ENCODE measurements at regions not wholly inside any gene's neighbourhood (a gene's known extent, or its start where the extent isn't known, plus 50 kb on each side); places are given as distances from the start of the nearest gene placed in this dataset.

DNA sequence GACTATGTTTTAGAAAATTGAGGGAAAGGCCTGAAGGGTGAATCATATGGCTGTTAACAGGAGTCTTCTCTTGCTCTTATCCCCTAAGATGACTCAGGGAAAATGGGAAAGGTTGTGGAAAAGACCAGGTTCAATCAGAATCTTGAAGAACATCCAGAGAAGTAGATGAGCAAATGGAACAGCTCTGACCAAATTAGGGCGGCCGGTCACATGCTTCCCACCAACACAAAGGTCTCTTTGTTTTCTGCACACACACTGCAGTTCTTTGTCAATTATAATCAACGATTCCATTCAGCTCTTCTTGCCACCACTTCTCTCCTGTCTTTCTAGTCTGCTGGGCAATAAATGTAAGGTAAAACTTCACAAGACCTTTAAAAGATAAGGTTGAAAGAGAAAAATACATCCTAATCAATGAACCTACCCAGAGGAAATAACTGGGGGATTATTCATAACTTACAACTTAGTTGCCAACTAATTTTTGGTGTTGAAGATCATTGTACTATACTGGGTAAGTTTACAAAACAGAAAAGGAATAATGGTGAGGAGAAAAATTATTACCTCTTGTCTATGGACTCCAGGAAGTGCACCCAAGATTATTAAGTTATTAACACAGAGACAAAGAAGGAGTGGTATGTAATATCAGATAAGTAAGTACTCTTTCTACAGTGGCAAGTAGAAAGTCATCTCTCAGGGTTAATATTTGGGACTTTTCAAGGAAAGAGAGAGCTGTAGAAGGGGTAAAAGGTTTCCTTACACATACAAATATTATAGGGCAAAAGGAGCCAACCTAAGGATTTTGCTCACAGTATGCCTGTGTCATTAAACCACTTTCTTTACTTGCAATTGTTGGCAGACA, 441.9 kb upstream of the PIK3R1 start:
- ChIA-PET CTCF (no interaction called here), POLR2A (no interaction called here)
- Histone ChIP-seq H3K4me3 (no peak overlapping the region), H3K9me3 (no peaks in the 10 kb centered on the region), H3K27ac (no peak overlapping the region), H3K4me1 (no peaks in the 10 kb centered on the region), H3K4me2 (no peak overlapping the region)
- DNase-seq (ENCODE audit: low read depth in 1 of 2, low spot score in 1 of 2): no peak
- 55% methylated on average over 3 of the region's 3 CpGs for WGBS (ENCODE audit: missing lambda C conversion rate)
- TF ChIP-seq JUNB (IDR thresholded peaks at IDR 0.05) (no peak), MAZ (IDR thresholded peaks at IDR 0.05; ENCODE audit: borderline replicate concordance, low read depth, low read length) (no peak), NFE2L2 (conservative IDR thresholded peaks at IDR 0.05; ENCODE audit: low read length) (no peak)
- no peak for ATAC-seq
- FAIRE-seq: no peak

DNA sequence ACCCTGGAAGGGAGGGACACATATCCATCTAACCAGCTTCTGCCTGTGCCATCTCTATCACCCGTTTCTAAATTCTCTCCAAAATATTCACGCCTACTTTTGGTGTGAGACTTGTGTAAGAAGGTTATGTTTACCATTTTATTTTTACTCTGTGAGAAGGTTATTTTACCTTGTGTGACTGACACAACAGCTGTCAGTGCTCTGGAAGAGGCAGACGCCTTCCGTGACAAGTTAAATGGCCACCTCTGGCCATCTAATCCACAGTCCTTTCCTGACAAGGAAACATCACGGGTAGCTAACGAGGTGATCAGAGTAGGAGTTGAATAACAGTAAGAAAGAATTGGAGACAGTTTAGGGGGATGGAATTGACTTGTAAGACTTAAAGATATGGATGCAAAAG, 443.8 kb upstream of the PIK3R1 start:
- DNase-seq (ENCODE audit: low read depth in 1 of 2, low spot score in 1 of 2) (no peak), FAIRE-seq (no peak), ATAC-seq (no peak)
- ChIA-PET POLR2A (no interaction called here), CTCF (no interaction called here)
- no peak overlapping the region for H3K4me3 ChIP-seq
- WGBS (ENCODE audit: missing lambda C conversion rate): 31% methylated on average over 6 of the region's 6 CpGs
- H3K9me3 ChIP-seq: no peaks in the 10 kb centered on the region
- H3K27ac ChIP-seq: no peak overlapping the region
- H3K4me1 ChIP-seq: no peaks in the 10 kb centered on the region
- no peak overlapping the region for H3K4me2 ChIP-seq
- no peak for TF ChIP-seq TP53 (CRISPR knock-in tag; IDR thresholded peaks at IDR 0.05)
- TF ChIP-seq, protein P1, sequence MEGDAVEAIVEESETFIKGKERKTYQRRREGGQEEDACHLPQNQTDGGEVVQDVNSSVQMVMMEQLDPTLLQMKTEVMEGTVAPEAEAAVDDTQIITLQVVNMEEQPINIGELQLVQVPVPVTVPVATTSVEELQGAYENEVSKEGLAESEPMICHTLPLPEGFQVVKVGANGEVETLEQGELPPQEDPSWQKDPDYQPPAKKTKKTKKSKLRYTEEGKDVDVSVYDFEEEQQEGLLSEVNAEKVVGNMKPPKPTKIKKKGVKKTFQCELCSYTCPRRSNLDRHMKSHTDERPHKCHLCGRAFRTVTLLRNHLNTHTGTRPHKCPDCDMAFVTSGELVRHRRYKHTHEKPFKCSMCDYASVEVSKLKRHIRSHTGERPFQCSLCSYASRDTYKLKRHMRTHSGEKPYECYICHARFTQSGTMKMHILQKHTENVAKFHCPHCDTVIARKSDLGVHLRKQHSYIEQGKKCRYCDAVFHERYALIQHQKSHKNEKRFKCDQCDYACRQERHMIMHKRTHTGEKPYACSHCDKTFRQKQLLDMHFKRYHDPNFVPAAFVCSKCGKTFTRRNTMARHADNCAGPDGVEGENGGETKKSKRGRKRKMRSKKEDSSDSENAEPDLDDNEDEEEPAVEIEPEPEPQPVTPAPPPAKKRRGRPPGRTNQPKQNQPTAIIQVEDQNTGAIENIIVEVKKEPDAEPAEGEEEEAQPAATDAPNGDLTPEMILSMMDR (IDR thresholded peaks at IDR 0.05): no peak
- TF ChIP-seq HEYL (CRISPR knock-in tag; IDR thresholded peaks at IDR 0.05): no peak
- TF ChIP-seq, protein P2, sequence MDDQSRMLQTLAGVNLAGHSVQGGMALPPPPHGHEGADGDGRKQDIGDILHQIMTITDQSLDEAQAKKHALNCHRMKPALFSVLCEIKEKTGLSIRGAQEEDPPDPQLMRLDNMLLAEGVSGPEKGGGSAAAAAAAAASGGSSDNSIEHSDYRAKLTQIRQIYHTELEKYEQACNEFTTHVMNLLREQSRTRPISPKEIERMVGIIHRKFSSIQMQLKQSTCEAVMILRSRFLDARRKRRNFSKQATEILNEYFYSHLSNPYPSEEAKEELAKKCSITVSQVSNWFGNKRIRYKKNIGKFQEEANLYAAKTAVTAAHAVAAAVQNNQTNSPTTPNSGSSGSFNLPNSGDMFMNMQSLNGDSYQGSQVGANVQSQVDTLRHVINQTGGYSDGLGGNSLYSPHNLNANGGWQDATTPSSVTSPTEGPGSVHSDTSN (IDR thresholded peaks at IDR 0.05): no peak
- no peak for TF ChIP-seq ZNF302 (CRISPR knock-in tag; IDR thresholded peaks at IDR 0.05)
- TF ChIP-seq, protein P3, sequence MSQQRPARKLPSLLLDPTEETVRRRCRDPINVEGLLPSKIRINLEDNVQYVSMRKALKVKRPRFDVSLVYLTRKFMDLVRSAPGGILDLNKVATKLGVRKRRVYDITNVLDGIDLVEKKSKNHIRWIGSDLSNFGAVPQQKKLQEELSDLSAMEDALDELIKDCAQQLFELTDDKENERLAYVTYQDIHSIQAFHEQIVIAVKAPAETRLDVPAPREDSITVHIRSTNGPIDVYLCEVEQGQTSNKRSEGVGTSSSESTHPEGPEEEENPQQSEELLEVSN (IDR thresholded peaks at IDR 0.05; ENCODE audit: borderline replicate concordance, low read depth): no peak
- TF ChIP-seq HOXA7 (CRISPR knock-in tag; IDR thresholded peaks at IDR 0.05): no peak
- TF ChIP-seq NR3C1 (IDR thresholded peaks at IDR 0.05): no peak
- no peak for TF ChIP-seq HOXB13 (CRISPR knock-in tag; IDR thresholded peaks at IDR 0.05; ENCODE audit: low read depth)
- no peak for TF ChIP-seq RAD21 (conservative IDR thresholded peaks at IDR 0.05 in 1 of 2, IDR thresholded peaks at IDR 0.05 in 1 of 2)
- no peak for TF ChIP-seq POLR2A (IDR thresholded peaks at IDR 0.05; ENCODE audit: low read length)
- no peak for TF ChIP-seq MAZ (IDR thresholded peaks at IDR 0.05; ENCODE audit: borderline replicate concordance, low read depth, low read length)
- no peak for TF ChIP-seq EHF (CRISPR knock-in tag; IDR thresholded peaks at IDR 0.05)
- TF ChIP-seq CHD2 (IDR thresholded peaks at IDR 0.05; ENCODE audit: low read length, partially characterized antibody): no peak
- TF ChIP-seq JUNB (IDR thresholded peaks at IDR 0.05): no peak
- no peak for TF ChIP-seq CBX8 (IDR thresholded peaks at IDR 0.05)
- no peak for TF ChIP-seq CHD4 (IDR thresholded peaks at IDR 0.05; ENCODE audit: borderline replicate concordance)
- TF ChIP-seq MAFK (IDR thresholded peaks at IDR 0.05; ENCODE audit: partially characterized antibody): no peak
- TF ChIP-seq, protein P4, sequence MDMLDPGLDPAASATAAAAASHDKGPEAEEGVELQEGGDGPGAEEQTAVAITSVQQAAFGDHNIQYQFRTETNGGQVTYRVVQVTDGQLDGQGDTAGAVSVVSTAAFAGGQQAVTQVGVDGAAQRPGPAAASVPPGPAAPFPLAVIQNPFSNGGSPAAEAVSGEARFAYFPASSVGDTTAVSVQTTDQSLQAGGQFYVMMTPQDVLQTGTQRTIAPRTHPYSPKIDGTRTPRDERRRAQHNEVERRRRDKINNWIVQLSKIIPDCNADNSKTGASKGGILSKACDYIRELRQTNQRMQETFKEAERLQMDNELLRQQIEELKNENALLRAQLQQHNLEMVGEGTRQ (IDR thresholded peaks at IDR 0.05): no peak

DNA sequence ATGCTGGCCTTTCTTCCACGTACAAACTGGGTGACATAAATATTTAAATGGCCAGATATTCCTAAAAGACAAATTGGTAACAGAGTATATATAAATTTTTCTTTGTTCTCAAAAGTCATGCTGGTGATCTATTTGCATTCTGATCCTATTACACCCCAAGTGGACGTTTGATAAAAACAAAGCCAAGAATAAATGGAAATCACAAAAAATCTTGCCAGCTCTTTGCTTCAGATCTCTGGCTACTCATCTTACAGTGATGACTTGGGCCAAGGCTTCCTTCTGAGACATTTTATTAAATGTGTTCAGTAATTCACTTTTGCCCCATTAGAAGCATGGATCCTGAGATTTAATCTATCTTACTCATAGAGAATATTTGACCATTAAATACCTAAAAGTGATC, 444.3 kb upstream of the PIK3R1 start:
- CTCF ChIA-PET: no interaction called here
- no peak for ATAC-seq
- H3K4me1 ChIP-seq: no peaks in the 10 kb centered on the region
- no peak for DNase-seq (ENCODE audit: low read depth in 1 of 2, low spot score in 1 of 2)
- no peak overlapping the region for H3K4me2 ChIP-seq
- H3K9me3 ChIP-seq: no peaks in the 10 kb centered on the region
- no peak for FAIRE-seq
- H3K4me3 ChIP-seq: no peak overlapping the region
- TF ChIP-seq CEBPB (IDR thresholded peaks at IDR 0.05): no peak
- TF ChIP-seq MAZ (IDR thresholded peaks at IDR 0.05; ENCODE audit: borderline replicate concordance, low read depth, low read length): no peak
- TF ChIP-seq RNF2 (IDR thresholded peaks at IDR 0.05; ENCODE audit: borderline replicate concordance, low read depth): no peak
- no peak for TF ChIP-seq POLR2A (IDR thresholded peaks at IDR 0.05; ENCODE audit: low read length)
- TF ChIP-seq, protein P5, sequence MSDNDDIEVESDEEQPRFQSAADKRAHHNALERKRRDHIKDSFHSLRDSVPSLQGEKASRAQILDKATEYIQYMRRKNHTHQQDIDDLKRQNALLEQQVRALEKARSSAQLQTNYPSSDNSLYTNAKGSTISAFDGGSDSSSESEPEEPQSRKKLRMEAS (IDR thresholded peaks at IDR 0.05): no peak
- TF ChIP-seq HOXB13 (CRISPR knock-in tag; IDR thresholded peaks at IDR 0.05; ENCODE audit: low read depth): no peak
- TF ChIP-seq GATA3 (IDR thresholded peaks at IDR 0.05; ENCODE audit: borderline replicate concordance): no peak
- no peak for TF ChIP-seq KDM5A (IDR thresholded peaks at IDR 0.05)
- TF ChIP-seq BHLHE40 (IDR thresholded peaks at IDR 0.05; ENCODE audit: low read depth, low read length): no peak
- TF ChIP-seq NFE2L2 (conservative IDR thresholded peaks at IDR 0.05; ENCODE audit: low read length): no peak
- TF ChIP-seq FOSB (CRISPR knock-in tag; IDR thresholded peaks at IDR 0.05): no peak
- POLR2A ChIA-PET: no interaction called here
- 8% methylated on average over 2 of the region's 2 CpGs for WGBS (ENCODE audit: missing lambda C conversion rate)
- H3K27ac ChIP-seq: no peak overlapping the region
